ENCODE measurements at regions not wholly inside any gene's neighbourhood (a gene's known extent, or its start where the extent isn't known, plus 50 kb on each side); places are given as distances from the start of the nearest gene placed in this dataset.
A peak's percentile ranks its signal among the peaks of the same experiment; 100 is the strongest.

GRCh38 chr14:46378248-46378647 is 273.3 kb downstream of the RPL10L start:
- H3K27ac Mint-ChIP-seq: no peak overlapping the region

DNA sequence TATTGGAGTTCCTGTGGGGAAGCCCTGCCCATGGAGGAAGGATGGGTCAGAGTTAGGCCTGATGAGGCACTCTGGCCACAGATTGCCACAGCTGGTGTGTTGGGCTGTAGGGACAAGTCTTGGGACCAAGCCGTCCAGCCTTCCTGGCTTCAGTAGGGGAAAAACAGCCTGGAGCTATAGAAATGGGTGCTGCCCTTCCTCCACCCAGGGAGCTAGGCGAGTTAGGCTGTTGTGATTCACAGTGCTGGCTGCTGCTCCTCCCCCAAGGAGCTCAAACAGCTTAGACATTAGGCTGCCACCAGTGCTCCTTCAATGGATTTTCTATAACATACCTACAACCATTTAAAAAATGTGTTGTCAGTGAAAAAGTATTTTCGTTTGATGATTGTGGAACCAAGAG is 274.3 kb downstream of the RPL10L start:
- Mint-ChIP-seq H3K4me3 (no peak overlapping the region), H3K27ac (no peak overlapping the region), H3K9me3 (peaks cover 59% of the 10 kb centered on the region), H3K4me1 (peaks cover 26% of the 10 kb centered on the region), H3K36me3 (peaks cover 31% of the 10 kb centered on the region), H3K27me3 (ENCODE audit: low read depth) (peaks cover 38% of the 10 kb centered on the region)
- POLR2A ChIA-PET: no interaction called here
- CTCF ChIA-PET: no interaction called here
- no peak for TF ChIP-seq E2F5 (CRISPR knock-in tag; IDR thresholded peaks at IDR 0.05)
- no peak for TF ChIP-seq ZNF423 (CRISPR knock-in tag; IDR thresholded peaks at IDR 0.05)
- ATAC-seq (peak; percentile 60), DNase-seq (ENCODE audit: low spot score) (no peak)

More at GRCh38 chr14:46378248-46378647, 273.3 kb downstream of the RPL10L start:
- ChIA-PET POLR2A (no interaction called here), CTCF (no interaction called here)
- DNase-seq (ENCODE audit: low spot score): no peak
- ATAC-seq: no peak
- Mint-ChIP-seq H3K4me3 (no peak overlapping the region), H3K36me3 (peaks cover 24% of the 10 kb centered on the region), H3K27me3 (ENCODE audit: low read depth) (peaks cover 40% of the 10 kb centered on the region), H3K9me3 (peaks cover 49% of the 10 kb centered on the region), H3K4me1 (peaks cover 28% of the 10 kb centered on the region)
- TF ChIP-seq, protein P1, sequence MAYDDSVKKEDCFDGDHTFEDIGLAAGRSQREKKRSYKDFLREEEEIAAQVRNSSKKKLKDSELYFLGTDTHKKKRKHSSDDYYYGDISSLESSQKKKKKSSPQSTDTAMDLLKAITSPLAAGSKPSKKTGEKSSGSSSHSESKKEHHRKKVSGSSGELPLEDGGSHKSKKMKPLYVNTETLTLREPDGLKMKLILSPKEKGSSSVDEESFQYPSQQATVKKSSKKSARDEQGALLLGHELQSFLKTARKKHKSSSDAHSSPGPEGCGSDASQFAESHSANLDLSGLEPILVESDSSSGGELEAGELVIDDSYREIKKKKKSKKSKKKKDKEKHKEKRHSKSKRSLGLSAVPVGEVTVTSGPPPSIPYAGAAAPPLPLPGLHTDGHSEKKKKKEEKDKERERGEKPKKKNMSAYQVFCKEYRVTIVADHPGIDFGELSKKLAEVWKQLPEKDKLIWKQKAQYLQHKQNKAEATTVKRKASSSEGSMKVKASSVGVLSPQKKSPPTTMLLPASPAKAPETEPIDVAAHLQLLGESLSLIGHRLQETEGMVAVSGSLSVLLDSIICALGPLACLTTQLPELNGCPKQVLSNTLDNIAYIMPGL (CRISPR knock-in tag; IDR thresholded peaks at IDR 0.05): no peak
- TF ChIP-seq SP1 (CRISPR knock-in tag; conservative IDR thresholded peaks at IDR 0.05): no peak
- TF ChIP-seq AR (CRISPR knock-in tag; IDR thresholded peaks at IDR 0.05): no peak
- TF ChIP-seq, protein P2, sequence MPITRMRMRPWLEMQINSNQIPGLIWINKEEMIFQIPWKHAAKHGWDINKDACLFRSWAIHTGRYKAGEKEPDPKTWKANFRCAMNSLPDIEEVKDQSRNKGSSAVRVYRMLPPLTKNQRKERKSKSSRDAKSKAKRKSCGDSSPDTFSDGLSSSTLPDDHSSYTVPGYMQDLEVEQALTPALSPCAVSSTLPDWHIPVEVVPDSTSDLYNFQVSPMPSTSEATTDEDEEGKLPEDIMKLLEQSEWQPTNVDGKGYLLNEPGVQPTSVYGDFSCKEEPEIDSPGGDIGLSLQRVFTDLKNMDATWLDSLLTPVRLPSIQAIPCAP (CRISPR knock-in tag; IDR thresholded peaks at IDR 0.05): no peak
- TF ChIP-seq NFE2L1 (CRISPR knock-in tag; IDR thresholded peaks at IDR 0.05): no peak
- TF ChIP-seq, protein P3, sequence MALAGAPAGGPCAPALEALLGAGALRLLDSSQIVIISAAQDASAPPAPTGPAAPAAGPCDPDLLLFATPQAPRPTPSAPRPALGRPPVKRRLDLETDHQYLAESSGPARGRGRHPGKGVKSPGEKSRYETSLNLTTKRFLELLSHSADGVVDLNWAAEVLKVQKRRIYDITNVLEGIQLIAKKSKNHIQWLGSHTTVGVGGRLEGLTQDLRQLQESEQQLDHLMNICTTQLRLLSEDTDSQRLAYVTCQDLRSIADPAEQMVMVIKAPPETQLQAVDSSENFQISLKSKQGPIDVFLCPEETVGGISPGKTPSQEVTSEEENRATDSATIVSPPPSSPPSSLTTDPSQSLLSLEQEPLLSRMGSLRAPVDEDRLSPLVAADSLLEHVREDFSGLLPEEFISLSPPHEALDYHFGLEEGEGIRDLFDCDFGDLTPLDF (CRISPR knock-in tag; IDR thresholded peaks at IDR 0.05): no peak
- no peak for TF ChIP-seq E2F4 (CRISPR knock-in tag; IDR thresholded peaks at IDR 0.05; ENCODE audit: borderline replicate concordance, low read depth)
- TF ChIP-seq NFYB (CRISPR knock-in tag; conservative IDR thresholded peaks at IDR 0.05; ENCODE audit: low read depth): no peak
- no peak for TF ChIP-seq ATF2 (CRISPR knock-in tag; IDR thresholded peaks at IDR 0.05; ENCODE audit: borderline replicate concordance, low read depth)

- no peaks in the 10 kb centered on the region for H3K4me1 Mint-ChIP-seq
- H3K4me3 Mint-ChIP-seq: no peak overlapping the region
- POLR2A ChIA-PET: no interaction called here
- peaks cover 8% of the 10 kb centered on the region; the same call in 1 of the 2 replicates for H3K27me3 Mint-ChIP-seq (ENCODE audit: low read depth)
- no peak for ATAC-seq
- DNase-seq (ENCODE audit: low spot score): no peak
- peaks cover 38% of the 10 kb centered on the region for H3K9me3 Mint-ChIP-seq
- no peak overlapping the region for H3K27ac Mint-ChIP-seq
- peaks cover 26% of the 10 kb centered on the region for H3K36me3 Mint-ChIP-seq
- CTCF ChIA-PET: no interaction called here
- TF ChIP-seq GTF2I (CRISPR knock-in tag; conservative IDR thresholded peaks at IDR 0.05): no peak
- TF ChIP-seq TCF7 (CRISPR knock-in tag; IDR thresholded peaks at IDR 0.05; ENCODE audit: low read depth): no peak
- TF ChIP-seq, protein P4, sequence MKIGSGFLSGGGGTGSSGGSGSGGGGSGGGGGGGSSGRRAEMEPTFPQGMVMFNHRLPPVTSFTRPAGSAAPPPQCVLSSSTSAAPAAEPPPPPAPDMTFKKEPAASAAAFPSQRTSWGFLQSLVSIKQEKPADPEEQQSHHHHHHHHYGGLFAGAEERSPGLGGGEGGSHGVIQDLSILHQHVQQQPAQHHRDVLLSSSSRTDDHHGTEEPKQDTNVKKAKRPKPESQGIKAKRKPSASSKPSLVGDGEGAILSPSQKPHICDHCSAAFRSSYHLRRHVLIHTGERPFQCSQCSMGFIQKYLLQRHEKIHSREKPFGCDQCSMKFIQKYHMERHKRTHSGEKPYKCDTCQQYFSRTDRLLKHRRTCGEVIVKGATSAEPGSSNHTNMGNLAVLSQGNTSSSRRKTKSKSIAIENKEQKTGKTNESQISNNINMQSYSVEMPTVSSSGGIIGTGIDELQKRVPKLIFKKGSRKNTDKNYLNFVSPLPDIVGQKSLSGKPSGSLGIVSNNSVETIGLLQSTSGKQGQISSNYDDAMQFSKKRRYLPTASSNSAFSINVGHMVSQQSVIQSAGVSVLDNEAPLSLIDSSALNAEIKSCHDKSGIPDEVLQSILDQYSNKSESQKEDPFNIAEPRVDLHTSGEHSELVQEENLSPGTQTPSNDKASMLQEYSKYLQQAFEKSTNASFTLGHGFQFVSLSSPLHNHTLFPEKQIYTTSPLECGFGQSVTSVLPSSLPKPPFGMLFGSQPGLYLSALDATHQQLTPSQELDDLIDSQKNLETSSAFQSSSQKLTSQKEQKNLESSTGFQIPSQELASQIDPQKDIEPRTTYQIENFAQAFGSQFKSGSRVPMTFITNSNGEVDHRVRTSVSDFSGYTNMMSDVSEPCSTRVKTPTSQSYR (CRISPR knock-in tag; IDR thresholded peaks at IDR 0.05): no peak
- no peak for TF ChIP-seq ATF2 (CRISPR knock-in tag; IDR thresholded peaks at IDR 0.05; ENCODE audit: borderline replicate concordance, low read depth)
- TF ChIP-seq CREB1 (CRISPR knock-in tag; IDR thresholded peaks at IDR 0.05): no peak
Measured at GRCh38 chr14:46369391-46369790, 282.2 kb downstream of the RPL10L start.
